ENCODE measurements at regions not wholly inside any gene's neighbourhood (a gene's known extent, or its start where the extent isn't known, plus 50 kb on each side); places are given as distances from the start of the nearest gene placed in this dataset.

GRCh38 chr10:124229989-124230634 is 136.7 kb upstream of the CHST15 start:
- Histone ChIP-seq H3K4me3 (ENCODE audit: low read length) (no peak overlapping the region), H3K27ac (ENCODE audit: low read length) (no peak overlapping the region), H3K4me1 (ENCODE audit: control insufficient read depth, insufficient read depth, low read length) (peaks cover 17% of the 10 kb centered on the region), H3K36me3 (ENCODE audit: control insufficient read depth, insufficient read depth, low read length) (no peaks in the 10 kb centered on the region), H3K27me3 (ENCODE audit: control insufficient read depth, insufficient read depth, low read length) (no peaks in the 10 kb centered on the region), H3K9me3 (replicated peaks; ENCODE audit: control insufficient read depth, low read depth, low read length) (peaks cover 12% of the 10 kb centered on the region)
- WGBS (ENCODE audit: insufficient coverage), result 88% methylated on average over 15 of the region's 15 CpGs
- DNase-seq, result no peak

DNA sequence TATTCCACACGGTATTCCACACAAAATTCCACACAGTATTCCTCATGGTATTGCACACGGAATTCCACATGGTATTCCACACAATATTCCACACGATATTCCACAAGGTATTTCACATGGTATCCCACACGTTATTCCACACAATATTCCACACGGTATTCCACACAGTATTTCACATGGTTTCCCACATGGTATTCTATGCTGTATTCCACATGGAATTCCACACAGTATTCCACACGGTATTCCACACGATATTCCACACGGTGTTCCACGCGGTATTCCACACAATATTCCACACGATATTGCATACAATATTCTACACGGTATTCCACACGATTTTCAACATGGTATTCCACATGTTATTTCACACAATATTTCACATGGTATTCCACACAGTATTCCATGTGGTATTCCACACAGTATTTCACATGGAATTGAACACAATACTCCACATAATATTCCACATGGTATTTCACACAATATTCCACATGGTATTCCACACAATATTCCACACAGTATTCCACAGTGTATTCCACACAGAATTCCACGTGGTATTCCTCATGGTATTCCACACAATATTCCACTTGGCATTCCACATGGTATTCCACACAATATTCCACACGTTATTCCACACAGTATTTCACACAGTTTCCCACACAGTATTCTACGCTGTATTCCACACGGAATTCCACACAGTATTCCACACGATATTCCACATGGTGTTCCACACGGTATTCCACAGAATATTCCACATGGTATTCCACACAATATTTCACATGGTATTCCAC is 136.0 kb upstream of the CHST15 start:
- Histone ChIP-seq H3K27ac (ENCODE audit: low read length) (no peak overlapping the region), H3K36me3 (ENCODE audit: control insufficient read depth, insufficient read depth, low read length) (no peaks in the 10 kb centered on the region), H3K27me3 (ENCODE audit: control insufficient read depth, insufficient read depth, low read length) (no peaks in the 10 kb centered on the region), H3K4me1 (ENCODE audit: control insufficient read depth, insufficient read depth, low read length) (peaks cover 23% of the 10 kb centered on the region), H3K4me3 (ENCODE audit: low read length) (no peak overlapping the region), H3K9me3 (replicated peaks; ENCODE audit: control insufficient read depth, low read depth, low read length) (peaks cover 12% of the 10 kb centered on the region)
- no peak for DNase-seq
- WGBS (ENCODE audit: insufficient coverage), result 91% methylated on average over 19 of the region's 19 CpGs

GRCh38 chr10:124228471-124228870 is 135.1 kb upstream of the CHST15 start:
- DNase-seq, result no peak
- Histone ChIP-seq H3K27ac (ENCODE audit: low read length) (no peak overlapping the region), H3K4me1 (ENCODE audit: control insufficient read depth, insufficient read depth, low read length) (peaks cover 26% of the 10 kb centered on the region), H3K36me3 (ENCODE audit: control insufficient read depth, insufficient read depth, low read length) (no peaks in the 10 kb centered on the region), H3K27me3 (ENCODE audit: control insufficient read depth, insufficient read depth, low read length) (no peaks in the 10 kb centered on the region), H3K4me3 (ENCODE audit: low read length) (no peak overlapping the region), H3K9me3 (replicated peaks; ENCODE audit: control insufficient read depth, low read depth, low read length) (peaks cover 12% of the 10 kb centered on the region)
- WGBS (ENCODE audit: insufficient coverage), result 94% methylated on average over 2 of the region's 2 CpGs

DNA sequence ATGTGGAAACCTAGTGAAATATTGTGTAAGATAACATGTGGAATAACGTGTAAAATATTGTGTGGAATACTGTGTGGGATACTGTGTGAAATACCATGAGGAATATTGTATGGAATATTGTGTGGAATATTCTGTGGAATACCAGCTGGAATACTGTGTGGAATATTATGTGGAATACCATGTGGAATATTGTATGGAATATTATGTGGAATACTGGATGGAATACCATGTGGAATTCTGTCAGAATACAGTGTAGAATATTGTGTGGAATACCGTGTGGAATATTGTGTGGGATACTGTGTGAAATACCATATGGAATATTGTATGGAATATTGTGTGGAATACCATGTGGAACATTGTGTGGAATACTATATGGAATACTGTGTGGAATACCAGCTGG is 134.6 kb upstream of the CHST15 start:
- H3K4me3 ChIP-seq (ENCODE audit: low read length), result no peak overlapping the region
- H3K9me3 ChIP-seq (replicated peaks; ENCODE audit: control insufficient read depth, low read depth, low read length), result peaks cover 12% of the 10 kb centered on the region
- no peaks in the 10 kb centered on the region for H3K27me3 ChIP-seq (ENCODE audit: control insufficient read depth, insufficient read depth, low read length)
- WGBS (ENCODE audit: insufficient coverage), result 85% methylated on average over 2 of the region's 2 CpGs
- no peak for DNase-seq
- peaks cover 23% of the 10 kb centered on the region for H3K4me1 ChIP-seq (ENCODE audit: control insufficient read depth, insufficient read depth, low read length)
- no peaks in the 10 kb centered on the region for H3K36me3 ChIP-seq (ENCODE audit: control insufficient read depth, insufficient read depth, low read length)
- no peak overlapping the region for H3K27ac ChIP-seq (ENCODE audit: low read length)

- Histone ChIP-seq H3K36me3 (ENCODE audit: control insufficient read depth, insufficient read depth, low read length) (no peaks in the 10 kb centered on the region), H3K27me3 (ENCODE audit: control insufficient read depth, insufficient read depth, low read length) (no peaks in the 10 kb centered on the region), H3K9me3 (replicated peaks; ENCODE audit: control insufficient read depth, low read depth, low read length) (peaks cover 12% of the 10 kb centered on the region), H3K27ac (ENCODE audit: low read length) (no peak overlapping the region), H3K4me3 (ENCODE audit: low read length) (no peak overlapping the region), H3K4me1 (ENCODE audit: control insufficient read depth, insufficient read depth, low read length) (peaks cover 24% of the 10 kb centered on the region)
- WGBS (ENCODE audit: insufficient coverage), result 80% methylated on average over 13 of the region's 13 CpGs
- no peak for DNase-seq
Measured at GRCh38 chr10:124227055-124227975, 133.9 kb upstream of the CHST15 start.

DNA sequence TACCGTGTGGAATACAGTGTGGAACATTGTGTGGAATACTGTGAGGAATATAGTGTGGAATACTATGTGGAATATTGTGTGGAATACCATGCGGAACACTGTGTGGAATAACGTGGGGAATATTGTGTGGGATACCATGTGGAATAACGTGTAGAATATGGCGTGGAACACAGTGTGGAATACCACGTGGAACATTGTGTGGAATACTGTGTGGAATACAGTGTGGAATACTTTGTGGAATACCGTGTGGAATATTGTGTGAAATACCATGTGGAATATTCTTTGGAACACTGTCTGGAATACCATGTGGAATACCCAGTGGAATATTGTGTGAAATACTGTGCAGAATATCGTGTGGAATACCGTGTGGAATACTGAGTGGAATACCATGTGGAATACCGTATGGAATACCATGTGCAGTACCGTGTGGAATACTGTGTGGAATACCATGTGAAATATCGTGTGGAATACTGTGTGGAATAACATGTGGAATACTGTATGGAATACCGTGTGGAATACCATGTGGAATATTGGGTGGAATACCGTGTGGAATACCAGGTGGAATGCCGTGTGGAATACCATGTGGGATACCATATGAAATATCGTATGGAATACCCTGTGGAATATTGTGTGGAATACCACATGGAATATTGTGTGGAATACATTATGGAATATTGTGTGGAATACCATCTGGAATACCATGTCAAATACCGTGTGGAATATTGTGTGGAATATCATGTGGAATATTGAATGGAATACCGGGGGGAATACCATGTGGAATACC is 133.1 kb upstream of the CHST15 start:
- Histone ChIP-seq H3K27ac (ENCODE audit: low read length) (no peak overlapping the region), H3K9me3 (replicated peaks; ENCODE audit: control insufficient read depth, low read depth, low read length) (peaks cover 12% of the 10 kb centered on the region), H3K27me3 (ENCODE audit: control insufficient read depth, insufficient read depth, low read length) (no peaks in the 10 kb centered on the region), H3K36me3 (ENCODE audit: control insufficient read depth, insufficient read depth, low read length) (no peaks in the 10 kb centered on the region), H3K4me3 (ENCODE audit: low read length) (no peak overlapping the region), H3K4me1 (ENCODE audit: control insufficient read depth, insufficient read depth, low read length) (peaks cover 33% of the 10 kb centered on the region)
- 93% methylated on average over 18 of the region's 18 CpGs for WGBS (ENCODE audit: insufficient coverage)
- no peak for DNase-seq

GRCh38 chr10:124225467-124226270 is 132.3 kb upstream of the CHST15 start:
- Histone ChIP-seq H3K4me3 (ENCODE audit: low read length) (no peak overlapping the region), H3K9me3 (replicated peaks; ENCODE audit: control insufficient read depth, low read depth, low read length) (peaks cover 12% of the 10 kb centered on the region), H3K27ac (ENCODE audit: low read length) (no peak overlapping the region), H3K36me3 (ENCODE audit: control insufficient read depth, insufficient read depth, low read length) (no peaks in the 10 kb centered on the region), H3K4me1 (ENCODE audit: control insufficient read depth, insufficient read depth, low read length) (peaks cover 41% of the 10 kb centered on the region), H3K27me3 (ENCODE audit: control insufficient read depth, insufficient read depth, low read length) (no peaks in the 10 kb centered on the region)
- no peak for DNase-seq
- 92% methylated on average over 13 of the region's 15 CpGs for WGBS (ENCODE audit: insufficient coverage)

GRCh38 chr10:124225029-124225466 is 131.7 kb upstream of the CHST15 start:
- no peaks in the 10 kb centered on the region for H3K27me3 ChIP-seq (ENCODE audit: control insufficient read depth, insufficient read depth, low read length)
- WGBS (ENCODE audit: insufficient coverage), result 49% methylated on average over 4 of the region's 6 CpGs
- H3K4me3 ChIP-seq (ENCODE audit: low read length), result no peak overlapping the region
- no peaks in the 10 kb centered on the region for H3K36me3 ChIP-seq (ENCODE audit: control insufficient read depth, insufficient read depth, low read length)
- H3K9me3 ChIP-seq (replicated peaks; ENCODE audit: control insufficient read depth, low read depth, low read length), result peaks cover 12% of the 10 kb centered on the region
- H3K4me1 ChIP-seq (ENCODE audit: control insufficient read depth, insufficient read depth, low read length), result peaks cover 45% of the 10 kb centered on the region
- no peak for DNase-seq
- H3K27ac ChIP-seq (ENCODE audit: low read length), result no peak overlapping the region
